Liver (tissue), 7 donors: ENCODE measurements at regions not wholly inside any gene's neighbourhood (a gene's known extent, or its start where the extent isn't known, plus 50 kb on each side); places are given as distances from the start of the nearest gene placed in this dataset.

Experiments used
- DNase-seq: peaks from one replicate; pipeline ENCODE4 v3.0.0-alpha.2; 2017; ENCODE audit warnings: low spot score
- H3K27ac ChIP-seq, 2 donors: one replicate each; pipeline ENCODE4 v1.7.0; 2013; ENCODE audit warnings: inconsistent platforms in 2 of 2, low read length in 2 of 2, control low read depth in 1 of 2, low read depth in 1 of 2, mild to moderate bottlenecking in 1 of 2
- H3K27me3 ChIP-seq, 4 donors: one replicate each; pipeline versions ENCODE4 v1.6.1 to v1.7.0; 2013; ENCODE audit warnings: low read length in 3 of 4, inconsistent platforms in 1 of 4, mild to moderate bottlenecking in 1 of 4, moderate library complexity in 1 of 4; ENCODE audit not compliant: control insufficient read depth in 4 of 4, insufficient read depth in 4 of 4
- H3K36me3 ChIP-seq, 4 donors: one replicate each; pipeline versions ENCODE4 v1.6.1 to v1.7.0; 2013; ENCODE audit warnings: low read length in 3 of 4, mild to moderate bottlenecking in 3 of 4, low read depth in 1 of 4, moderate library complexity in 1 of 4; ENCODE audit not compliant: control insufficient read depth in 4 of 4, insufficient read depth in 3 of 4
- H3K4me1 ChIP-seq, 4 donors: one replicate each; pipeline versions ENCODE4 v1.6.1 to v1.7.0; 2013; ENCODE audit warnings: low read length in 3 of 4, mild to moderate bottlenecking in 3 of 4, moderate library complexity in 1 of 4; ENCODE audit not compliant: control insufficient read depth in 4 of 4, insufficient read depth in 4 of 4
- H3K4me3 ChIP-seq, 3 donors: one replicate each; pipeline versions ENCODE4 v1.6.1 to v1.7.0; 2013; ENCODE audit warnings: low read length in 3 of 3, control low read depth in 1 of 3, low read depth in 1 of 3, mild to moderate bottlenecking in 1 of 3
- H3K9ac ChIP-seq, 2 donors: one replicate each; pipeline ENCODE4 v1.7.0; 2013; ENCODE audit warnings: low read length in 2 of 2, mild to moderate bottlenecking in 2 of 2, moderate library complexity in 2 of 2, control low read depth in 1 of 2, low read depth in 1 of 2
- H3K9me3 ChIP-seq, 4 donors: one replicate each; pipeline versions ENCODE4 v1.6.1 to v1.7.0; 2013; ENCODE audit warnings: low read length in 3 of 4; ENCODE audit not compliant: control insufficient read depth in 4 of 4
- ATF3 ChIP-seq: IDR thresholded peaks from 2 replicates; pipeline ENCODE4 v1.6.1; 2016; ENCODE audit warnings: antibody characterized with exemption
- EGR1 ChIP-seq, 2 donors: IDR thresholded peaks; 2 replicates each; pipeline ENCODE4 v1.6.1; 2016 to 2018; ENCODE audit warnings: antibody characterized with exemption in 2 of 2, low read depth in 2 of 2
- FOXA1 ChIP-seq: IDR thresholded peaks from 2 replicates; pipeline ENCODE4 v1.6.1; 2016; ENCODE audit warnings: antibody characterized with exemption
- FOXA2 ChIP-seq: IDR thresholded peaks from 2 replicates; pipeline ENCODE4 v1.6.1; 2016; ENCODE audit warnings: antibody characterized with exemption
- GABPA ChIP-seq, 2 donors: IDR thresholded peaks in 1 of 2; conservative IDR thresholded peaks in 1 of 2; 2 replicates each; pipeline ENCODE4 v1.6.1; 2016; ENCODE audit warnings: antibody characterized with exemption in 2 of 2, mild to moderate bottlenecking in 1 of 2, moderate library complexity in 1 of 2
- HNF4A ChIP-seq, 2 donors: conservative IDR thresholded peaks; 2 replicates each; pipeline ENCODE4 v1.6.1; 2016; ENCODE audit warnings: antibody characterized with exemption in 2 of 2, mild to moderate bottlenecking in 2 of 2
- HNF4G ChIP-seq: IDR thresholded peaks from 2 replicates; pipeline ENCODE4 v1.6.1; 2016; ENCODE audit warnings: antibody characterized with exemption
- JUND ChIP-seq, 2 donors: IDR thresholded peaks; 2 replicates each; pipeline ENCODE4 v1.6.1; 2016; ENCODE audit warnings: antibody characterized with exemption in 2 of 2
- MAX ChIP-seq: IDR thresholded peaks from 2 replicates; pipeline ENCODE4 v1.6.1; 2016; ENCODE audit warnings: antibody characterized with exemption
- NR2F2 ChIP-seq: IDR thresholded peaks from 2 replicates; pipeline ENCODE4 v1.6.1; 2016; ENCODE audit warnings: antibody characterized with exemption
- RAD21 ChIP-seq, 2 donors: IDR thresholded peaks; 2 replicates each; pipeline ENCODE4 v1.6.1; 2016; ENCODE audit warnings: antibody characterized with exemption in 2 of 2, mild to moderate bottlenecking in 2 of 2
- REST ChIP-seq: IDR thresholded peaks from 2 replicates; pipeline ENCODE4 v1.6.1; 2016; ENCODE audit warnings: antibody characterized with exemption, mild to moderate bottlenecking
- RXRA ChIP-seq, 2 donors: IDR thresholded peaks; 2 replicates each; pipeline ENCODE4 v1.6.1; 2017 to 2018; ENCODE audit warnings: antibody characterized with exemption in 2 of 2, mild to moderate bottlenecking in 1 of 2
- TAF1 ChIP-seq: conservative IDR thresholded peaks from 2 replicates; pipeline ENCODE4 v1.6.1; 2016; ENCODE audit warnings: antibody characterized with exemption, mild to moderate bottlenecking
- YY1 ChIP-seq: IDR thresholded peaks from 2 replicates; pipeline ENCODE4 v1.6.1; 2016; ENCODE audit warnings: antibody characterized with exemption, mild to moderate bottlenecking
- ZBTB33 ChIP-seq: IDR thresholded peaks from 2 replicates; pipeline ENCODE4 v1.6.1; 2016; ENCODE audit warnings: antibody characterized with exemption
- WGBS: extraction: QIAGEN DNeasy Blood & Tissue Kit; methylation state at CpG from one replicate; pipeline ENCODE4 v1.1.7; 2013; 5-methylcytosine and 5-hydroxymethylcytosine counted together
- donor health status: healthy.
- donor health status: healthy.
- donor health status: healthy.
- donor health status: healthy.

DNA sequence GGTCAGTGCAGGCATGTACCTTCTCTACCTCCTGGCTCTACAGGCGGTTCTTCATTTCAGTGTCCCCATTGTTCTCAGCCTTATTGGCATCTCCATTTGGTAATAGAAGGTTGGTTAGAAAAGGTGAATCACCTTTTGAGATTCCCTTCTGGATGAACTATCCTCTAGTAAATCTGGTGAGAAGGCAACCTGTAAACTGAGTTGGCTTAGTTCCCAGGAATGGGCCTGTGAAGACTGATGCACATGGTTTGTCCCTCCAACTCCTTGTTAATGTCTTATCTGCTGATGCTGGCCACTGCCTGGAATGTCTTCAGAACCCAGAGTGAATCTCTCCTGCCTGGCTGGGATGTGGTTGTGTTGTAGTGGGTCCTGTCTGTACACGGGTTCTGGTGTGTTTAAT lies 143.4 kb upstream of the WDR1 start:
- no peaks in the 10 kb centered on the region for H3K36me3 ChIP-seq
- no peaks in the 10 kb centered on the region for H3K9me3 ChIP-seq
- no peak for DNase-seq
- H3K4me3 ChIP-seq = no peak overlapping the region
- H3K27me3 ChIP-seq = no peaks in the 10 kb centered on the region
- 94% methylated on average over 2 of the region's 2 CpGs for WGBS
- no peak for TF ChIP-seq TAF1
- no peak for TF ChIP-seq HNF4A (conservative IDR thresholded peaks at IDR 0.05)
- TF ChIP-seq ZBTB33 = no peak
- no peak for TF ChIP-seq YY1
- no peak for TF ChIP-seq EGR1 (IDR thresholded peaks at IDR 0.05; ENCODE audit: low read depth in 2 of 2)
- no peak for TF ChIP-seq REST
- TF ChIP-seq NR2F2 = no peak
- no peak for TF ChIP-seq RXRA (IDR thresholded peaks at IDR 0.05)
- no peak for TF ChIP-seq MAX
- TF ChIP-seq HNF4G = no peak
- TF ChIP-seq FOXA1 = no peak
- H3K27ac ChIP-seq = no peak overlapping the region
- no peak overlapping the region for H3K9ac ChIP-seq
- no peaks in the 10 kb centered on the region for H3K4me1 ChIP-seq

DNA sequence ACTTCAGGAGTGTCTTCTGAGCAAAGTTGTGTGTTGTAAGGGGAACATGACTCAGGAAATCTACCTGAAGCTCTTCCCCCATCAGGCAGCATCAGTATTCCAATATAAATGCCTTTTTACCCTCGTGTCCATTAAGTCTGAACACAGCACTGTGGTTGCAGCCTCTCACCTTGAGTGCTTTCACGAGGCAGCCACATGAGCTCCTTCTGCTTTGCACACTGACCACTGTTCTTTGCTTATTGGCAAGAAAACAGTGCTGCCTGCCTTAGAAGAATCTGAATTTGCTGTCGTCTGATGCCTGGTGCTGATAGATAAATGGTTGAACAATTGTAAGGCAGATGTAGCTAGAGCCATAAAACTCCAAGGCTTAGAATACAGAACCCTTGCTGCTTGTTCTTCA lies 139.6 kb upstream of the WDR1 start:
- no peaks in the 10 kb centered on the region for H3K36me3 ChIP-seq
- H3K4me3 ChIP-seq = no peak overlapping the region
- 65% methylated on average over 3 of the region's 3 CpGs for WGBS
- no peaks in the 10 kb centered on the region for H3K9me3 ChIP-seq
- H3K27ac ChIP-seq = no peak overlapping the region
- H3K9ac ChIP-seq = no peak overlapping the region
- no peak for TF ChIP-seq EGR1 (IDR thresholded peaks at IDR 0.05; ENCODE audit: low read depth in 2 of 2)
- TF ChIP-seq RXRA (IDR thresholded peaks at IDR 0.05) = no peak
- TF ChIP-seq GABPA (IDR thresholded peaks at IDR 0.05 in 1 of 2, conservative IDR thresholded peaks at IDR 0.05 in 1 of 2) = no peak
- TF ChIP-seq ATF3 = no peak
- no peak for TF ChIP-seq REST
- no peak for TF ChIP-seq YY1
- no peak for TF ChIP-seq JUND (IDR thresholded peaks at IDR 0.05)
- no peak for TF ChIP-seq FOXA2
- TF ChIP-seq TAF1 = no peak
- no peak for TF ChIP-seq HNF4G
- no peak for TF ChIP-seq RAD21 (IDR thresholded peaks at IDR 0.05)
- no peak for TF ChIP-seq FOXA1
- TF ChIP-seq ZBTB33 = no peak
- no peak for TF ChIP-seq NR2F2
- DNase-seq = no peak
- H3K27me3 ChIP-seq = no peaks in the 10 kb centered on the region
- H3K4me1 ChIP-seq = no peaks in the 10 kb centered on the region
